Astrocyte (in vitro differentiated cells and primary cell): ENCODE measurements at regions not wholly inside any gene's neighbourhood (a gene's known extent, or its start where the extent isn't known, plus 50 kb on each side); places are given as distances from the start of the nearest gene placed in this dataset.
A peak's percentile ranks its signal among the peaks of the same experiment; 100 is the strongest.

Experiments
- DNase-seq: peaks from one replicate; pipeline ENCODE4 v3.0.0-alpha.2; 2010; ENCODE audit warnings: low read depth
- FAIRE-seq: peaks from 2 replicates; lab custom pipeline; 2011; peaks lifted over from hg19 to GRCh38; lab: Jason Lieb, UNC
- H2AFZ ChIP-seq: 2 replicates; pipeline ENCODE4 v1.6.0; 2012; ENCODE audit warnings: low read depth, low read length, inconsistent platforms
- H3K27ac ChIP-seq: 2 replicates; pipeline ENCODE4 v1.5.1; 2011; ENCODE audit warnings: low read depth, low read length, inconsistent platforms
- H3K27me3 ChIP-seq: 2 replicates; pipeline ENCODE4 v1.6.0; 2011; ENCODE audit warnings: low read length, inconsistent platforms; ENCODE audit not compliant: insufficient read depth
- H3K36me3 ChIP-seq: 2 replicates; pipeline ENCODE4 v1.5.1; 2011; ENCODE audit warnings: low read length, inconsistent platforms; ENCODE audit not compliant: insufficient read depth
- H3K4me1 ChIP-seq: 2 replicates; pipeline ENCODE4 v1.5.1; 2011; ENCODE audit warnings: low read length, inconsistent platforms; ENCODE audit not compliant: insufficient read depth
- H3K4me2 ChIP-seq: 2 replicates; pipeline ENCODE4 v1.6.0; 2012; ENCODE audit warnings: low read length, inconsistent platforms
- H3K4me3 ChIP-seq: 2 replicates; pipeline ENCODE4 v1.5.1; 2011; ENCODE audit warnings: low read depth, mild to moderate bottlenecking, low read length, inconsistent platforms; ENCODE audit not compliant: insufficient read depth
- H3K79me2 ChIP-seq: 2 replicates; pipeline ENCODE4 v1.6.0; 2012; ENCODE audit warnings: mild to moderate bottlenecking, low read length, inconsistent platforms; ENCODE audit not compliant: insufficient read depth
- H3K9ac ChIP-seq: 2 replicates; pipeline ENCODE4 v1.6.0; 2012; ENCODE audit warnings: mild to moderate bottlenecking, low read length, inconsistent platforms
- H3K9me3 ChIP-seq: 2 replicates; pipeline ENCODE4 v1.5.1; 2012; ENCODE audit warnings: low read depth, mild to moderate bottlenecking, low read length, inconsistent platforms; ENCODE audit not compliant: insufficient read depth
- H4K20me1 ChIP-seq: 2 replicates; pipeline ENCODE4 v1.6.0; 2012; ENCODE audit warnings: low read length, inconsistent platforms; ENCODE audit not compliant: insufficient read depth
- H3K27ac Mint-ChIP-seq: one replicate; pipeline ENCODE4 v1.8.0; 2021; ENCODE audit warnings: mild to moderate bottlenecking, mixed read lengths; ENCODE audit not compliant: unreplicated experiment
- H3K27me3 Mint-ChIP-seq: one replicate; pipeline ENCODE4 v1.8.0; 2021; ENCODE audit warnings: low read depth, mixed read lengths; ENCODE audit not compliant: unreplicated experiment
- H3K36me3 Mint-ChIP-seq: one replicate; pipeline ENCODE4 v1.8.0; 2021; ENCODE audit warnings: low read depth, mixed read lengths; ENCODE audit not compliant: unreplicated experiment
- H3K4me1 Mint-ChIP-seq: one replicate; pipeline ENCODE4 v1.8.0; 2021; ENCODE audit warnings: low read depth, mixed read lengths; ENCODE audit not compliant: unreplicated experiment
- H3K4me3 Mint-ChIP-seq: one replicate; pipeline ENCODE4 v1.8.0; 2021; ENCODE audit warnings: mild to moderate bottlenecking, moderate library complexity, mixed read lengths; ENCODE audit not compliant: unreplicated experiment
- H3K9me3 Mint-ChIP-seq: one replicate; pipeline ENCODE4 v1.8.0; 2021; ENCODE audit warnings: mild to moderate bottlenecking, mixed read lengths; ENCODE audit not compliant: unreplicated experiment
- EZH2 ChIP-seq: IDR thresholded peaks from 2 replicates; pipeline ENCODE4 v1.6.1; 2012; ENCODE audit warnings: mild to moderate bottlenecking, low read length, inconsistent platforms; ENCODE audit not compliant: insufficient read depth
- TF ChIP-seq, protein P1 (sequence below): IDR thresholded peaks from 2 replicates; pipeline ENCODE4 v1.5.1; 2011; ENCODE audit warnings: low read depth, mild to moderate bottlenecking, inconsistent platforms, low read length, moderate library complexity; ENCODE audit not compliant: insufficient read depth

DNA sequence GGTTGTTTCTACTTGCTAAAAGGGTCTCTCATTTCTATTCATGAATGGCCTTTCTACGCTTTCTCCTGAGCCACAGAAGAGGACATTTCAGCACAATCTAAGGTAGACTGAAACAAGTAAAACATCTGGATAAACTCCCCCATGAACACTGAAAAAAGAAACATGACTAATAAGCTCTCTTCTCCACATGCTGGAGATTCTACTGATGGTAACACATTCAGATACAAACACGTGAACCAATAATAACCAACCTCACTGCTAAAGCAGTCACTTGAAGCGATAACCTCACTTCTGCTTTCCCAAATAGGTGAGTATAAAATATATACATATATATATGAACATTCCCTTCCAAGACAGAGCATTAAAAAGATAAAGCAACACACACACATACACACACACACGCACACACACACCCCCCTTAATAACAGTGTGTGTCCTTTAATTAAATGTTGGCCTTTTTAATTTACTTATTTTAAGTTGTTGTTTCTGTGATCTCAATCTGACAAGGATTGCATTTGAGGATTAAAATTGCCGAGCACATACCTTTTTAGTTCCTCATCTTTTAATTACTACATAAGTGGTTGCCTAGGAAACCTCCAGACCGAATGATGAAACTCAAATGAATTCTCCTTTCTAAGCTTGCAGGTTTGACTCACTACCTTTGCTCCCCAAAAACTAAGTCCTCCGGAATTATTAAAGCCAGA, 292.4 kb upstream of the KLF14 start:
- H3K27me3 ChIP-seq, result no peaks in the 10 kb centered on the region
- H3K36me3 ChIP-seq, result no peaks in the 10 kb centered on the region
- H4K20me1 ChIP-seq, result peaks cover 5% of the 10 kb centered on the region
- no peaks in the 10 kb centered on the region for H3K79me2 ChIP-seq
- H3K27ac ChIP-seq, result peak overlapping the region; percentile 47
- H3K4me2 ChIP-seq, result peak overlapping the region; percentile 24
- no peak for FAIRE-seq
- H3K4me3 ChIP-seq, result no peak overlapping the region
- Mint-ChIP-seq H3K4me3 (no peak overlapping the region), H3K27me3 (no peaks in the 10 kb centered on the region), H3K9me3 (peaks cover 2% of the 10 kb centered on the region), H3K36me3 (peaks cover 11% of the 10 kb centered on the region), H3K27ac (peak overlapping the region; percentile 79), H3K4me1 (peaks cover 16% of the 10 kb centered on the region)
- H3K9ac ChIP-seq, result no peak overlapping the region
- no peaks in the 10 kb centered on the region for H3K9me3 ChIP-seq
- peaks cover 4% of the 10 kb centered on the region for H3K4me1 ChIP-seq
- no peak for TF ChIP-seq EZH2
- TF ChIP-seq, protein P1, sequence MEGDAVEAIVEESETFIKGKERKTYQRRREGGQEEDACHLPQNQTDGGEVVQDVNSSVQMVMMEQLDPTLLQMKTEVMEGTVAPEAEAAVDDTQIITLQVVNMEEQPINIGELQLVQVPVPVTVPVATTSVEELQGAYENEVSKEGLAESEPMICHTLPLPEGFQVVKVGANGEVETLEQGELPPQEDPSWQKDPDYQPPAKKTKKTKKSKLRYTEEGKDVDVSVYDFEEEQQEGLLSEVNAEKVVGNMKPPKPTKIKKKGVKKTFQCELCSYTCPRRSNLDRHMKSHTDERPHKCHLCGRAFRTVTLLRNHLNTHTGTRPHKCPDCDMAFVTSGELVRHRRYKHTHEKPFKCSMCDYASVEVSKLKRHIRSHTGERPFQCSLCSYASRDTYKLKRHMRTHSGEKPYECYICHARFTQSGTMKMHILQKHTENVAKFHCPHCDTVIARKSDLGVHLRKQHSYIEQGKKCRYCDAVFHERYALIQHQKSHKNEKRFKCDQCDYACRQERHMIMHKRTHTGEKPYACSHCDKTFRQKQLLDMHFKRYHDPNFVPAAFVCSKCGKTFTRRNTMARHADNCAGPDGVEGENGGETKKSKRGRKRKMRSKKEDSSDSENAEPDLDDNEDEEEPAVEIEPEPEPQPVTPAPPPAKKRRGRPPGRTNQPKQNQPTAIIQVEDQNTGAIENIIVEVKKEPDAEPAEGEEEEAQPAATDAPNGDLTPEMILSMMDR, result no peak
- peak; percentile 80 for DNase-seq
- no peak overlapping the region for H2AFZ ChIP-seq

DNA sequence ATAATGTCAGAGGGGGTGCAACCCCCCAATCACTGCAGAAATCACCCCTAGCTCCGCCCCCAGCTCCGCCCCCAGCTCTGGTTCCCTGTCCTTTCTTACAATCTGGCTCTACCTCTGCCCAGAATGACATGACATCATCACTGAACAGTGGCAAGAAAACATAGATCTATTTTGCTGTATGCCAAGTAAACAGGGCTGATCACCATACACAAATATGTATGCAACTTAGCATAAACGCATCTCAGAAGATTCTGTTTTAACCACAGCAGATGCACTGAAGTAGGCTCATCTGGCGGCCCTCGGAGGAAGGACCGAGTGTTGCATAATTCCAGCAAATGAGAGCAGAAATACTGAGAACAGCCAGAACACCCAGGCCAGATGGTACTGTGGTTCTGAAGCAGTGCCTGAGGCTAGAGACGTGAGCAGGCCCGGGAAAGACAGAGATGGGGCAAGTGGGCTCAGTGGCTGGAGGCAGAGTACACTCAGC, 293.3 kb upstream of the KLF14 start:
- H3K4me3 Mint-ChIP-seq, result no peak overlapping the region
- H3K9me3 Mint-ChIP-seq, result peaks cover 2% of the 10 kb centered on the region
- peak; percentile 45 for DNase-seq
- H3K9ac ChIP-seq, result no peak overlapping the region
- peaks cover 20% of the 10 kb centered on the region for H3K4me1 Mint-ChIP-seq
- H3K4me3 ChIP-seq, result no peak overlapping the region
- H3K36me3 Mint-ChIP-seq, result peaks cover 9% of the 10 kb centered on the region
- no peak overlapping the region for H3K27ac Mint-ChIP-seq
- no peak overlapping the region for H2AFZ ChIP-seq
- H4K20me1 ChIP-seq, result peaks cover 5% of the 10 kb centered on the region
- FAIRE-seq, result peak; percentile 23
- H3K4me1 ChIP-seq, result peaks cover 4% of the 10 kb centered on the region
- no peaks in the 10 kb centered on the region for H3K27me3 Mint-ChIP-seq
- peak overlapping the region; percentile 24 for H3K4me2 ChIP-seq
- H3K27ac ChIP-seq, result no peak overlapping the region
- no peak for TF ChIP-seq EZH2
- TF ChIP-seq, protein P1, result no peak
- no peaks in the 10 kb centered on the region for H3K36me3 ChIP-seq
- no peaks in the 10 kb centered on the region for H3K79me2 ChIP-seq
- H3K9me3 ChIP-seq, result no peaks in the 10 kb centered on the region
- no peaks in the 10 kb centered on the region for H3K27me3 ChIP-seq

DNA sequence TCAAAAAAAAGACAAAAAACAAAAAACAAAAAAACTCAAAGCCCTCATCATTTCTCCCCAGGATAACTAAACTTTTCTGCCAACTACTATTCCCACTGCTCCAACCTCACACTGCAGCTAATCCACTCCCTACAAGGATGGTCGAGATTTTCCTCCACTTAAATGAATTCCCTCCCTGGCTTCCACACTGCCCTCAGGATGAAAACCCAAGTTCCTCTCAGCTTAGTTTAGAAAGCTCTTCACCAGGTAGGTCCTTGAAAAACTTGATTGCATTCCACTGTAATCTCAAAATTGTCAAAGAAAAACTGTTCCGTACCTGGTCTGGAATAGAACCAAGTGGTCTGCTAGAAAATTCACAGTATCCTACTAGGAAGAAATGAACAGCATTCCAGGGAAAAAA, 294.3 kb upstream of the KLF14 start:
- Histone ChIP-seq H2AFZ (no peak overlapping the region), H4K20me1 (peaks cover 5% of the 10 kb centered on the region), H3K4me2 (no peak overlapping the region), H3K79me2 (no peaks in the 10 kb centered on the region), H3K9me3 (no peaks in the 10 kb centered on the region), H3K4me1 (peaks cover 4% of the 10 kb centered on the region), H3K36me3 (no peaks in the 10 kb centered on the region), H3K4me3 (no peak overlapping the region), H3K27ac (no peak overlapping the region), H3K27me3 (no peaks in the 10 kb centered on the region), H3K9ac (no peak overlapping the region)
- no peak for FAIRE-seq
- Mint-ChIP-seq H3K27ac (no peak overlapping the region), H3K4me3 (no peak overlapping the region), H3K27me3 (no peaks in the 10 kb centered on the region), H3K4me1 (peaks cover 20% of the 10 kb centered on the region), H3K36me3 (peaks cover 4% of the 10 kb centered on the region), H3K9me3 (peaks cover 2% of the 10 kb centered on the region)
- TF ChIP-seq EZH2, result no peak
- TF ChIP-seq, protein P1, result no peak
- DNase-seq, result no peak
